ENCODE measurements at regions not wholly inside any gene's neighbourhood (a gene's known extent, or its start where the extent isn't known, plus 50 kb on each side); places are given as distances from the start of the nearest gene placed in this dataset.
A peak's percentile ranks its signal among the peaks of the same experiment; 100 is the strongest.
"Not testable (repeated sequence)": the region's sequence is repeated elsewhere in the genome, so short reads cannot be mapped to it uniquely, and the experiment has no call there.

DNA sequence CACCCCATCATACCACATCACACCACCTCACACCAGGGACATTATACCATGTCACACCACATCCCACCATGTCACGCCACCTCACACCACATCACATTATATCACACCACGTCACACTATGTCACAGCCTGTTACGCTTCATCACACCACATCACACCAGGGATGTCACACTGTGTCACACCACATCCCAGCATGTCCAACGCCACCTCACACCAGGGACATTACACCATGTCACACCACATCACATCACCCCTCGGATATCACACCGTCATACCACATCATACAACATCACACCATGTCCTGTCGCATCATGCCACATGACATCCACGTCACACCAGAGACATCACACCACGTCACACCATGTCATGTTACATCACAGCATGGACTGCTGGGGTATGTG lies 235.5 kb downstream of the TMEM121 start:
- intact Hi-C loops (cut with DNase I), result loop anchor here in 6 of 10 donors (2.0 to 5.0 kb wide), 2 partner anchors 145 kb away; no protein-coding TSS in a partner anchor
- no peak for TF ChIP-seq POLR2A (IDR thresholded peaks at IDR 0.05)
- TF ChIP-seq, protein P1, sequence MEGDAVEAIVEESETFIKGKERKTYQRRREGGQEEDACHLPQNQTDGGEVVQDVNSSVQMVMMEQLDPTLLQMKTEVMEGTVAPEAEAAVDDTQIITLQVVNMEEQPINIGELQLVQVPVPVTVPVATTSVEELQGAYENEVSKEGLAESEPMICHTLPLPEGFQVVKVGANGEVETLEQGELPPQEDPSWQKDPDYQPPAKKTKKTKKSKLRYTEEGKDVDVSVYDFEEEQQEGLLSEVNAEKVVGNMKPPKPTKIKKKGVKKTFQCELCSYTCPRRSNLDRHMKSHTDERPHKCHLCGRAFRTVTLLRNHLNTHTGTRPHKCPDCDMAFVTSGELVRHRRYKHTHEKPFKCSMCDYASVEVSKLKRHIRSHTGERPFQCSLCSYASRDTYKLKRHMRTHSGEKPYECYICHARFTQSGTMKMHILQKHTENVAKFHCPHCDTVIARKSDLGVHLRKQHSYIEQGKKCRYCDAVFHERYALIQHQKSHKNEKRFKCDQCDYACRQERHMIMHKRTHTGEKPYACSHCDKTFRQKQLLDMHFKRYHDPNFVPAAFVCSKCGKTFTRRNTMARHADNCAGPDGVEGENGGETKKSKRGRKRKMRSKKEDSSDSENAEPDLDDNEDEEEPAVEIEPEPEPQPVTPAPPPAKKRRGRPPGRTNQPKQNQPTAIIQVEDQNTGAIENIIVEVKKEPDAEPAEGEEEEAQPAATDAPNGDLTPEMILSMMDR (IDR thresholded peaks at IDR 0.05), result no peak
- 70 to 88% (median 84%) methylated on average over 9 of the region's 9 CpGs for WGBS, 4 donors

DNA sequence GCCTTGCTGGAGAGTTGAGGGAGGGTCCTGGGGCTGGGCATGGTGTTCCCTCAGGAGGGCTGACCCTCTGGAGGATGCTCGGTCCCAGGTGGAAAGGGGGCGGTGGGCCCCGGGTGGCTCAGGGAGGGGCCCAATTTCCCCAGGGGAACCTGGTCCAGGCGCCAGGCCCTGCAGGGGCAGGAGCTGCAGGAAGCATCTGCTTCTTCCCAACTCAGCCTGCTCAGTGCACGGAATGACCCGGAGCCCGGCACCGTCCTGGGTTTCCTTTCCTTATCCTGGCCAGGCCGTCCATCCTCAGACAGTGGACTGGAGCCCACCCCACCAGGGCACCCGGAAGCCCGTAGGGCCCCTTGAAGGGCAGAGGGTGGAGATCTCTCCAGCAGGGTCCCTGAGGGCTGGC lies 235.9 kb downstream of the TMEM121 start:
- not testable (repeated sequence) for DNase-seq, H3K27ac ChIP-seq, H3K4me3 ChIP-seq, H3K36me3 ChIP-seq, H3K4me1 ChIP-seq, H3K9me3 ChIP-seq, H3K27me3 ChIP-seq
- ATAC-seq, result peak in 1 of 4 donors; percentile 43
- intact Hi-C loops (cut with DNase I), result loop anchor here in 3 of 10 donors (5.0 kb wide), 1 partner anchor 145 kb away; no protein-coding TSS in a partner anchor
- 64 to 73% methylated on average over 4 to 6 of the region's 11 CpGs; no CpG with 5 or more reads in 2 of the 4 donors for WGBS, 4 donors

More for the DNA sequence above, 235.5 kb downstream of the TMEM121 start:
- peaks cover 0 to 9% (median 0%) of the 10 kb centered on the region in 12 donors for H3K9me3 ChIP-seq
- H3K27ac ChIP-seq, result no peak overlapping the region
- no peaks in the 10 kb centered on the region for H3K36me3 ChIP-seq
- no peak overlapping the region for H3K4me3 ChIP-seq
- ATAC-seq, result peak in 1 of 4 donors; percentile 51
- H3K27me3 ChIP-seq, result no peaks in the 10 kb centered on the region
- no peak for DNase-seq
- H3K4me1 ChIP-seq, result peaks cover 0 to 5% (median 0%) of the 10 kb centered on the region in 12 donors

DNA sequence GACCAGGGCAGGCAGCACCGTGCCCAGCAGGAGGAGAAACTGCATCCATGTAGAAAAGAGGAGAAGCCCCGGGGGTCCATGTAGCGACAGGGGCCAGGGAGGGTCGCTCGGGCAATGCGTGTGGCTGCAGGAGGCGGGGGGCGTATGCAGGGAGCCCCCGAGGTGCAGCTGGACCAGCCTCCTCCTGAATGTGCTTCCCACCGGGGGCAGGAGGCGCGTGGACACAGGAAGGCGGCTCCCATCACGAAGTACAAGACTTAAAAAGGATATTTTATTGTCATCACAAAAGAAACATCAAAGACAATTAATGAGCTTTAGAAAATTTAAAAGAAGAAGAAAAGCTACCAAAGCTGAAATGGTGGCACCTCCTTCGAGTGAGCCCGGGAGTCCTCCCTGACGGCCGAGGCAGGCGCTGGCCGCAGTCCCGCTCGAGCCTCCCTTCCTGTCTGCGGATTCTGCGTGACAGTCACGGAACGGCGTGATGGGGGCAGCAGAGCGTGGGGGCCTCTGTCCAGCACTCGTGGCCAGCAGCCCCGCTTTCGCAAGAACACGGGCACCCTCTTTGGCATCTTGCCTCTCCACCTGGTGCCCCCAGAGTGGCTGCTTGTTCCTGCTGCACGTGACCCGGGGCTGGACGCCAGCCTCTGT lies 238.0 kb downstream of the TMEM121 start:
- not testable (repeated sequence) for DNase-seq, H3K27ac ChIP-seq, H3K4me3 ChIP-seq, H3K36me3 ChIP-seq, H3K9me3 ChIP-seq, ATAC-seq, H3K27me3 ChIP-seq, H3K4me1 ChIP-seq
- 79 to 87% (median 84%) methylated on average over 10 to 30 of the region's 35 CpGs for WGBS, 4 donors
- intact Hi-C loops (cut with DNase I), result loop anchor here in 3 of 10 donors (5.0 kb wide), 1 partner anchor 147 kb away; no protein-coding TSS in a partner anchor

DNA sequence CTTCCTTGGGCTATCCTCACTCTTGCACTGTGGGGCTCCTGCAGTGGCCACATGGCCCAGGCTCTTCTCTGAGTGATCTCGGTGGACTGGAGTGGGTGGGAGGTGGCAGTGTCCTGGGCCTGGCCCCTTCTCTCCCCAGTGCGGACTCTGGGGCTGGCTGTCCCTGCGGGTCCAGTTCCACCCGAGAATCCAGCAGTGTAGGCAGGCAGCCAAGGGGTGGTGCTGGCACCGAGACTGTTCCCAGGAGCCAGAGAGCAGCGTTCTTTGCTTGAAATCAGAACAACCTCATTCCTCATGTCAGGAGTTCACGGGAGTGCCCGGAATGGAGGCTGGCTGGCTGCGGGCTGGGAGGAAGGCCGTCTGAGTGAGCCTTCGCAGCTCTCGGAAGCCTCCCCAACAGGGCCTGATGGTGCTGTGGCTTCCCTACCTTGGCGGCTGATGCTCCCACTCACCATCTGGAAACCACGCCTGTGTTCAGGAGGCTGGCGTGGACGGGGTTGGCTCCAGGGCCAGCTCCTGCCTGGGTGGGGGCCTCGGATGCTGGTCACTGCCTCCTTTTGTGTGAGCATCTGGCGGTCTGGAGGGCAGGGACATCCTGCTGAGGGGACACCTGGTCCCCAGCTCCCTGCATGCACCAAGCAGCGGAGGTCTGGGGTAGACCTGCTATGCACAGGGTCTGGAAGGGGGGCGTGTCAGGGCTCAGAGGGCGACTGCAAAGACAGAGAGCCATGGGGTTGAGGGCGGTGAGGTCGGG lies 238.9 kb downstream of the TMEM121 start:
- H3K4me3 ChIP-seq; H3K4me1 ChIP-seq; H3K27ac ChIP-seq; H3K27me3 ChIP-seq; ATAC-seq; H3K9me3 ChIP-seq; H3K36me3 ChIP-seq; intact Hi-C loops (cut with DNase I): not testable (repeated sequence)
- DNase-seq, result peak in 2 of 5 donors; percentile 48 to 53
- WGBS, 4 donors, result 72 to 86% (median 79%) methylated on average over 5 to 16 of the region's 23 CpGs

DNA sequence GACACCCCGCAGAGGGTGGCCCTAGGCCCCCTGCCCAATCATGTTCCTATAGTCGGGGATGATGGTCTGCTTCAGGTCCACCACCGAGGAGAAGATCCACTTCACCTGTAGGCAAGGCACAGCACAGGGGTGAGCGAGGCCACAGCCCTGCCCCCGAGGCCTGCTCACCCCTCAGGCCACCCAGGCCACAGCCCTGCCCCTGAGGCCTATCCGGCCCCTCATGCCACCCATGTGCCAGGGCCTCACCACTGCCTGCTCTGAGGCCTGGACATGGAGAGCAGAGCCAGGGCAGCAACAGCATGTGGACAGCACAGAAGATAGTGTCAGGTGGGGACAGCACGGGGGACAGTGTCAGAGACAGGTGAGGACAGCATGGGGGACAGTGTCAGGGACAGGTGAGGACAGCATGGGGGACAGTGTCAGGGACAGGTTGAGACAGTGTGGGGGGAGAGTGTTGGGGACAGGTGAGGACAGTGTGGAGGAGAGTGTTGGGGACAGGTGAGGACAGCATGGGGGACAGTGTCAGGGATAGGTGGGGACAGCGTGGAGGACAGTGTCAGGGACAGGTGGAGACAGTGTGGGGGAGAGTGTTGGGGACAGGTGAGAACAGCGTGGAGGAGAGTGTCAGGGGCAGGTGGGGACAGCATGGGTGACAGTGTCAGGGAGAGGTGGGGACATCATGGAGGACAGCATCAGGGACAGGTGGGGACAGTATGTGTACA lies 239.7 kb downstream of the TMEM121 start:
- no peaks in the 10 kb centered on the region for H3K27me3 ChIP-seq
- ATAC-seq (peak in 1 of 4 donors; percentile 16), DNase-seq (no peak)
- 72 to 88% (median 75%) methylated on average over 5 to 9 of the region's 9 CpGs for WGBS, 4 donors
- peaks cover 0 to 5% (median 0%) of the 10 kb centered on the region in 12 donors for H3K4me1 ChIP-seq
- no peaks in the 10 kb centered on the region for H3K36me3 ChIP-seq
- H3K4me3 ChIP-seq, result no peak overlapping the region
- H3K9me3 ChIP-seq, result no peaks in the 10 kb centered on the region
- intact Hi-C loops (cut with DNase I), result no loop called here
- H3K27ac ChIP-seq, result no peak overlapping the region
- TF ChIP-seq, protein P1 (IDR thresholded peaks at IDR 0.05), result no peak
- TF ChIP-seq POLR2A (IDR thresholded peaks at IDR 0.05), result no peak

Measured in heart left ventricle (tissue), 16 donors.